ENCODE measurements at regions not wholly inside any gene's neighbourhood (a gene's known extent, or its start where the extent isn't known, plus 50 kb on each side); places are given as distances from the start of the nearest gene placed in this dataset.

- TF ChIP-seq ZNF518B (CRISPR knock-in tag; IDR thresholded peaks at IDR 0.05) (no peak), HNRNPH1 (optimal IDR thresholded peaks at IDR 0.05; ENCODE audit: low read depth, low read length) (no peak), KLF13 (tag; IDR thresholded peaks at IDR 0.05; ENCODE audit: borderline replicate concordance, low read depth) (no peak), KLF1 (tag; IDR thresholded peaks at IDR 0.05) (no peak), ZNF217 (CRISPR knock-in tag; IDR thresholded peaks at IDR 0.05) (no peak), ZC3H11A (IDR thresholded peaks at IDR 0.05; ENCODE audit: low read depth, low read length) (no peak), XRCC5 (IDR thresholded peaks at IDR 0.05; ENCODE audit: low read depth, low read length) (no peak), TEAD2 (tag; IDR thresholded peaks at IDR 0.05) (no peak), MGA (IDR thresholded peaks at IDR 0.05) (no peak)
- TF ChIP-seq, protein P1, sequence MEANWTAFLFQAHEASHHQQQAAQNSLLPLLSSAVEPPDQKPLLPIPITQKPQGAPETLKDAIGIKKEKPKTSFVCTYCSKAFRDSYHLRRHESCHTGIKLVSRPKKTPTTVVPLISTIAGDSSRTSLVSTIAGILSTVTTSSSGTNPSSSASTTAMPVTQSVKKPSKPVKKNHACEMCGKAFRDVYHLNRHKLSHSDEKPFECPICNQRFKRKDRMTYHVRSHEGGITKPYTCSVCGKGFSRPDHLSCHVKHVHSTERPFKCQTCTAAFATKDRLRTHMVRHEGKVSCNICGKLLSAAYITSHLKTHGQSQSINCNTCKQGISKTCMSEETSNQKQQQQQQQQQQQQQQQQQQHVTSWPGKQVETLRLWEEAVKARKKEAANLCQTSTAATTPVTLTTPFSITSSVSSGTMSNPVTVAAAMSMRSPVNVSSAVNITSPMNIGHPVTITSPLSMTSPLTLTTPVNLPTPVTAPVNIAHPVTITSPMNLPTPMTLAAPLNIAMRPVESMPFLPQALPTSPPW (CRISPR knock-in tag; IDR thresholded peaks at IDR 0.05), result no peak
These were observed 891.1 kb downstream of the TUSC7 start (continued) for GRCh38 chr3:117600666-117601065.

Measured in K562 (cell line).